Fibroblast of villous mesenchyme (primary cell): ENCODE measurements at regions not wholly inside any gene's neighbourhood (a gene's known extent, or its start where the extent isn't known, plus 50 kb on each side); places are given as distances from the start of the nearest gene placed in this dataset.

Source experiments
- DNase-seq: peaks from one replicate; pipeline ENCODE4 v3.0.0-alpha.2; 2010; ENCODE audit warnings: low read depth
- H3K4me3 ChIP-seq: 2 replicates; pipeline ENCODE4 v1.5.1; 2011; ENCODE audit warnings: low read depth, mild to moderate bottlenecking, low read length
- CTCF ChIP-seq: IDR thresholded peaks from 2 replicates; pipeline ENCODE4 v1.5.1; 2012; ENCODE audit warnings: low read depth, mild to moderate bottlenecking, low read length; ENCODE audit not compliant: insufficient read depth

- no peak for DNase-seq
- TF ChIP-seq CTCF: no peak
- H3K4me3 ChIP-seq: no peak overlapping the region
Measured at GRCh38 chr2:200064879-200065278, 109.5 kb downstream of the MAIP1 start.

GRCh38 chr2:200065477-200065876, 110.1 kb downstream of the MAIP1 start:
- TF ChIP-seq CTCF: no peak
- peak; percentile 30 for DNase-seq
- H3K4me3 ChIP-seq: no peak overlapping the region

- DNase-seq: no peak
- no peak for TF ChIP-seq CTCF
- H3K4me3 ChIP-seq: no peak overlapping the region
Measured at GRCh38 chr2:200066417-200066816, 111.0 kb downstream of the MAIP1 start.

- H3K4me3 ChIP-seq: no peak overlapping the region
- TF ChIP-seq CTCF: no peak
- no peak for DNase-seq
Measured at GRCh38 chr2:200068642-200069041, 113.3 kb downstream of the MAIP1 start.

GRCh38 chr2:200077210-200077650, 121.8 kb downstream of the MAIP1 start:
- no peak for TF ChIP-seq CTCF
- no peak overlapping the region for H3K4me3 ChIP-seq
- peak; percentile 97 for DNase-seq

- TF ChIP-seq CTCF: no peak
- H3K4me3 ChIP-seq: no peak overlapping the region
- peak; percentile 91 for DNase-seq
Measured at GRCh38 chr2:200077838-200078237, 122.5 kb downstream of the MAIP1 start.

GRCh38 chr2:200079356-200079755, 124.0 kb downstream of the MAIP1 start:
- H3K4me3 ChIP-seq: no peak overlapping the region
- no peak for DNase-seq
- TF ChIP-seq CTCF: no peak
